ENCODE measurements at regions not wholly inside any gene's neighbourhood (a gene's known extent, or its start where the extent isn't known, plus 50 kb on each side); places are given as distances from the start of the nearest gene placed in this dataset.

GRCh38 chr14:53437858-53438257 lies 284.7 kb upstream of the DDHD1 start:
- TF ChIP-seq ZNF274 (IDR thresholded peaks at IDR 0.05; ENCODE audit: borderline replicate concordance, extremely low read depth, low read length), result no peak
- no peak for TF ChIP-seq EZH2 (IDR thresholded peaks at IDR 0.05; ENCODE audit: low read depth, low read length, severe bottlenecking)
- TF ChIP-seq, protein P1, sequence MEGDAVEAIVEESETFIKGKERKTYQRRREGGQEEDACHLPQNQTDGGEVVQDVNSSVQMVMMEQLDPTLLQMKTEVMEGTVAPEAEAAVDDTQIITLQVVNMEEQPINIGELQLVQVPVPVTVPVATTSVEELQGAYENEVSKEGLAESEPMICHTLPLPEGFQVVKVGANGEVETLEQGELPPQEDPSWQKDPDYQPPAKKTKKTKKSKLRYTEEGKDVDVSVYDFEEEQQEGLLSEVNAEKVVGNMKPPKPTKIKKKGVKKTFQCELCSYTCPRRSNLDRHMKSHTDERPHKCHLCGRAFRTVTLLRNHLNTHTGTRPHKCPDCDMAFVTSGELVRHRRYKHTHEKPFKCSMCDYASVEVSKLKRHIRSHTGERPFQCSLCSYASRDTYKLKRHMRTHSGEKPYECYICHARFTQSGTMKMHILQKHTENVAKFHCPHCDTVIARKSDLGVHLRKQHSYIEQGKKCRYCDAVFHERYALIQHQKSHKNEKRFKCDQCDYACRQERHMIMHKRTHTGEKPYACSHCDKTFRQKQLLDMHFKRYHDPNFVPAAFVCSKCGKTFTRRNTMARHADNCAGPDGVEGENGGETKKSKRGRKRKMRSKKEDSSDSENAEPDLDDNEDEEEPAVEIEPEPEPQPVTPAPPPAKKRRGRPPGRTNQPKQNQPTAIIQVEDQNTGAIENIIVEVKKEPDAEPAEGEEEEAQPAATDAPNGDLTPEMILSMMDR (IDR thresholded peaks at IDR 0.05; ENCODE audit: control extremely low read depth in 1 of 3, insufficient read depth in 1 of 3, low read depth in 1 of 3, low read length in 3 of 3), result no peak
- no peak for TF ChIP-seq USF2 (IDR thresholded peaks at IDR 0.05; ENCODE audit: low read length)
- TF ChIP-seq RXRA (IDR thresholded peaks at IDR 0.05; ENCODE audit: insufficient read depth, low read depth, low read length), result no peak
- TF ChIP-seq RFX5 (IDR thresholded peaks at IDR 0.05; ENCODE audit: borderline replicate concordance, low read depth, low read length), result no peak
- TF ChIP-seq CBX5 (IDR thresholded peaks at IDR 0.05; ENCODE audit: low read depth, low read length), result no peak
- no peak for TF ChIP-seq CEBPB (IDR thresholded peaks at IDR 0.05; ENCODE audit: low read depth, low read length)
- no peak for TF ChIP-seq EGR1 (IDR thresholded peaks at IDR 0.05; ENCODE audit: borderline replicate concordance, low read depth, low read length)
- no peak for TF ChIP-seq SUZ12 (IDR thresholded peaks at IDR 0.05; ENCODE audit: low read length)
- no peak for TF ChIP-seq POLR2A (IDR thresholded peaks at IDR 0.05; ENCODE audit: control extremely low read depth in 1 of 2, low read depth in 2 of 2, low read length in 2 of 2)
- no peak for TF ChIP-seq MAX (IDR thresholded peaks at IDR 0.05)

Data from H1 (cell line).